OCI-M1 (cell line): ENCODE measurements at regions not wholly inside any gene's neighbourhood (a gene's known extent, or its start where the extent isn't known, plus 50 kb on each side); places are given as distances from the start of the nearest gene placed in this dataset.

Experiments
- DNase-seq: peaks from one replicate; lab custom pipeline; 2025; lab: John Stamatoyannopoulos, UW

DNA sequence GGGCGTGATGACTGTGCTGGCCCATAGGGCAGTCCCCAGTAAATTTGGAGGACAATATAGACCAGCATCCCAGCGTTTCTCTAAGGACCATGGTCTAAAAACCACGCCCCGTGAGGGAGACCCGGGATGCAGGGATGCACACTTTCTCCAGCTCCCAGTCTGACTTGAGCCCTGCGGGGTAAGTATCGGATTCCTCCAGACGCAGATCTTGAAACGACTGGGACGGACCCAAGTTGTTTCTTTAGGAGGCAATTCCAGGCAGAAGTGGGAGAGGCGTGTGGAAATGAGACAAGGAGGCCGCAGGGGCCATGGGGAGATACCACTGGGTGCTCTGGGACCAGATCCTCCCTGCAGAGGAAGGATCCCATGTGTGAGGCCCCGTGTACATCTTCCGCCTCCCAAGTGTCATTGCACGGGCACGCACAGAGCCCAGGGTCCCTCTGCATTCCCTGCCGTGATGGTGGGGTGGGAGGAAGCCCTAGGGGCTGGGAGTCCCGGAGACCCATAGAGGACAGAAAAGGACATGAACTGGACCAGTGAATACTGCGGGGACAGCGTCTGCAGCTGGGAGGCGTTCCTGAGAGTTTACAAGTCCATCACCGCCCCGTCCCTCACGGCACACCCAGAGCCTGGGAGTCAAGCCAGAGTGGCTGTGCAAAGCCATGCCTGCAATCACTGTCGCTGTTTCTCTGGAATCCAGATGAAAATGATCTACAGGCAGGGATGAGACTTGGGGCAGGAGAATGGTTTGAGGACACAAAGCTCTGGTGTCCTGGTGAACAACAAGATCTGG lies 522.9 kb downstream of the CDH26 start:
- DNase-seq: no peak

DNA sequence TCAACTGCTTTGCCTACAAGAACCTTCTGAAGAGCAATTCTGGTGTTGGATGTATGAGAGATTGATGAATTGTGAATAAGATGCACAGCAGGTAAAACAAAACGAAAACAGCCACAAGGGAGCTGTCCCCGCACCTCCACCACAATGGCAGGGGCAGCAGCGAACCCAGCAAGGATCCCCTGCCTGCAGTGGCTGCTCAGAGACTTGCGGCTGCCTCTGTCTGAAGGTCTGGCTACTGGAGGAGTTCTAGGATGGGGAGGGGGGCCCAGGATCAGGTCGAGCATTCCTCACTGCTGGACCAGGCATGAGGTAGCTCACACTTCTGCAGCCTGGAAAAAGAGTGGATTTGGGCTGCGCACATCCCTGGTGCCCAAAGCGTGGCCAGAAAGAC lies 523.5 kb downstream of the CDH26 start:
- DNase-seq: no peak

DNA sequence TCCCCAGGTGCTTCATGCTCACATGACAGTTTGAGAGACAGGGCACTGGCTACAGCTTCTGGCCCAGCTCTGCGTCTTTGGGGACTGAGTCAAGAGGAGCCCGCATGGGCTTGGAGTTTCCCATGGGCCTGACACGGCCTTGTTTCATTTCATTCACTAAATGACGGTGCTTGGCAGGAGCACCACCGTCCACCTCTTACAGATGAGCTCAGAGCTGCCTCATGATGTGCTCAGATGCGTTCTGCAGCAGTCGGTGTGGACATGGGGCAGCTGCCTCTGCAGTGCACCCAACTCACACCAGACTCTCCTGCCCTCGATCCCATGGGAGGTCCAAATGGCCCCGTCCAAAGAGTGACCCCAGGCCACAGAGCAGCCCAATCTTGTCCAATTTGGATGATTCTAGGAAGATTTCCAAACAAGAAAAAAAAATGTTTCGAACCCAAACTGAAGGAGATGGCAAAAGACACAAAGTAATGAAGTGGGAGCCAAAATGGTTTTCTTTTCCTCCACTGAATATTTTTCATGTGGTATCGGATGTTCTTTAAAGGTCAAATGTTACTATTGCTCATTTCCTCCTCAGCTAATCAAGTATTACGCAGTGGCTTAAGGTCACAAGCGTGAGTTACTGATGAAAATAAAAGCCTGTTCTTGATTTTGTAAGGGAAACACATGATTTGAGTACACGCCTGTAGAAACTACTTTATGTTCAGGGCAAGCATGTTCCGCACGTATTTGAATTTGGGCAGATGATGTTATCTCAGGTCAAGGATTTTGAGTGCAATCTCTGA lies 524.2 kb downstream of the CDH26 start:
- no peak for DNase-seq

DNA sequence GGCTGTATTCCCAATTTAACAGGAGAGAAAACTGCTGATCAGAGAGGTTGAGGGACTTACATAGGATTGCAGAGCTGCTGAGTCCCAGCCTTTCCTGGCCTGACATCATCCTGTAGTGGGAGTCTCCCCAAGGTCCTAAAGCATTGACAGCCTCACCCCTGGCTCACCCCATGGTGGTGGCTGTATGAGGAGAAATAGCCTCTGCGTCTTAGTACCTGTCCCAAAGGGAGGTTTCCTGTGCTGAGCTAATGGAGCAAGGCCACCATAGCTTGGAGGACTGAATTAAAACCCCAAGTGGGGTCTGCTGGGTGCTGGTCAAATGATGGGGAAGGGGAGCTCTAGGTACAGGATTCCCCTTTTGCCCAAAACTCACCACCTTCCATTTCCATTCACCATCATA lies 525.1 kb downstream of the CDH26 start:
- DNase-seq: no peak

DNA sequence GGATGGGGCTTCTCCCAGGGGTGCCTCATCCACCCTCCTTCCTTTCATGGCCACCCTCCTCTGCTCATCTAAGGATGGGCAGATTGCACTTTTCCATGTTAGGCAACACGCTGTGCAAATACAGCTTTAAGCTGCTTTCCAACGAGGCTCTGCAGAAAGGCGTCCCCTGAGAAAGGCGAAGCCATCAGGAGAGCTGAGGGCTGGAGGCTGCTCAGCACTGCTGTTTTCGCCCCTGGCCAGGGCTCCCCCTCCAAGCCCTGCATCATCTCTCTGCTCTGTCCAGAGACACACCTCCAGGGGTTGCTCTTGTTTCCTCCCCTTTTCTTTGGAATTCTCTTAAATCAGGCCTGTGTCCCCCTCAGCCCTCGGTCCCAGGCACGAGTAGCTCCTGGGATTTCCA lies 526.1 kb downstream of the CDH26 start:
- no peak for DNase-seq

DNA sequence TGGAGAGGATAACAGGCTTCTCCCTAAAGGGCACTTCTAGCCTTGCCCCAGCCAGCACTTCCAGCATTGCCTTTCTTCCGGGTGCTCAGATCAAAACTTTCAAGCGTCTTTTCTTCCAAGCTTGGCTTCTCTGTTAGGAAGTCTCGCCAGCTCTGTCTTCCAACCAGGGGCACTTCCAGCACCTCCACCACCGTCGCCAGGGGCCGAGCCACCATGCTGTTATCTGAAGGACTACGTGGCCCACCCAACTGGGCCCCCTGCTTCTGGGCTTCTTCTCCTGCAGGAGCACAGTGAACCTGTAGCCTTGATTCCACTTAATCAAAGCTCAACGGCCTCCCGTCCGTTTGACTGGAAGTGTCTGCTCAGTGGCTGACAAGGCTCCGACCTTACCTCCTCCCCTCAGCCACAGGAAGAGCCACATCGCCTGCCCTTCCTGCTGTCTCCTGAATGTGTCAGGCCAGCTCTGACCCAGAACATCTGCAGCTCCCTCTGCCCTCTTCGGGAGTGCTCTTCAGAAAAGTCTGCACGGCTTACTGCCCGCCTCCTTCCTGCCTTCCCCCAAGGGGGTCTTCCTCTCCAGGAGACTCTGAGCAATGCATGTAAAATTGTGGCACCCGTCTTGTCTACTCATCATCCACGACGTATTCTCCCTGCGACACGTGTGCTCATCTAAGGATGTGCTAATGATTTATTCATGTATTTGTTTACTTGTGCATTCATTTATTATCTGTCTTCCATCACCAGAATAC lies 527.0 kb downstream of the CDH26 start:
- no peak for DNase-seq

DNA sequence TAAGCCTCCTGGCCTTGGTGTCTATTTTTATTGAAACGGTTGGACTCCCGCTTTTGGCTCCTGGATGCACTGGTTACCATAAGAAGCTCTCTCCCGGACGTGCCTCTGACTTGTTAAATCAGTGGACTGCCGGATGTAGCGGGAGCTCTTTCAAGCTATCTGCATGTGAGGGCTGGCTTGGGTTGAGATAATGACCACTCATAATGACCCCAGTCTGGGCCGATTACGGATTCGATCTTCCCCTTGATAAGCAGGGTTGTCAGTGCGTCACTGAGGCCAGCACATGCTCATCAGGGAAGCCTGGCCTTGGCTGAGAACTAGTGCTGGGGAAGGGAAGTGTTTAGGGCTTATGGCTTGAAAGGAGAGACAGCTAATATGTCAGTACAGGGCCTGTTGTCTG lies 528.1 kb downstream of the CDH26 start:
- no peak for DNase-seq

DNA sequence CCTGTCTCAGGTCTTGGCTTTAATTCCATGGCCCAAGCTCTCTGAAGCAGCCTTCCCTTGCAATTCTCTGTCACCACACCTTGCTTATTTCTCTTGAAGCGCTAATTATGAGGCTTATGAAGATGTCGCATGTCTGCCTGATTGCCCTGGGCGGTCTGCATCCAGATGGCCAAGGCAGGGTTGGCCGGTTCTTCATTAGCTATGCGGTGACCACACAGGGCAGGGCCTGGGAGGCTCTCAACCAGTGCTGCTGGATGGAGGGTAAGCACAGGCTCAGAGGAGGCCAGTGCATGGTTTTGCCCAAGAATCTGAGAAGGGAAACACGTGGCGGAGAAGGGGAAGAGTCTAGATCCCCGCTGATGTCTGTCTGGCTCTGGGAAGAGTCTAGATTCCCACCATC lies 528.7 kb downstream of the CDH26 start:
- DNase-seq: no peak

DNA sequence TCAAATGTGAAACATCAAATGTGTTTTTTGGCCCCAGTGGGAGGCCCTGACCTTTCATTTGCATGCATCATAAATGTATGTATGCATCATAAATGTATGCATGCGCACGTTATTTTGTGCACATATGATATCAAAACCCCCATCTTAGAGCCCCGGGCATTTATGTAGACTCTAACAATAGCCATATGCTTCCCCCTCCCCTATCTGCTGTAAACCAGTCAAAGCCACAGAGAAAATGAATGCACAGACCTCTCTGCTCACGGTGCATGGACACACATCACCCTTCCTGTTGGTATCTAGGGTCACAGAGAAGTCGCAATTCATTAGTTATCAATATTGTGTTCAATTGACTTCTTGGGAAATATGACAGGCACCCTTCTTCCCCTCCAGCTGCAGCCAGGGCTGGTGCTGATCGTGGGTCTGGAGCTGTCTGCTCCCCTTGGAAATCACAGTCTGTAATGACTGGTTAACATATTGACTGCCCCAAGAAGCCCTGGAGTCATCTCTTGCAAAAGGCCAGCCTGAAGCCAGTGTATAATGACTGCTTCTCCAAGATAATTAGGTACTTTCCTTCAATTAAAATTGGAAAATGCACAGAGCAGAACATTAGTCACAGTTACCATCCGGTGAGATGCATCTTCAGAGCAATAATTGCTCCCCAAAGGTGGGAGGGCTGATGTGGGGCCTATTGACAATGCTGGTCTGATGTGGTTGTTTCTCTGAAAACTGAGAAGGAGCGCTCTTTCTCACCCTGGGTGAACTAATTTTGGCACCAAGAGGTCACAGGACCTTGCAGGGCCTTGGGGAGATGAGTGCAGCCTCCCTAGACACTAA lies 532.2 kb downstream of the CDH26 start:
- no peak for DNase-seq

DNA sequence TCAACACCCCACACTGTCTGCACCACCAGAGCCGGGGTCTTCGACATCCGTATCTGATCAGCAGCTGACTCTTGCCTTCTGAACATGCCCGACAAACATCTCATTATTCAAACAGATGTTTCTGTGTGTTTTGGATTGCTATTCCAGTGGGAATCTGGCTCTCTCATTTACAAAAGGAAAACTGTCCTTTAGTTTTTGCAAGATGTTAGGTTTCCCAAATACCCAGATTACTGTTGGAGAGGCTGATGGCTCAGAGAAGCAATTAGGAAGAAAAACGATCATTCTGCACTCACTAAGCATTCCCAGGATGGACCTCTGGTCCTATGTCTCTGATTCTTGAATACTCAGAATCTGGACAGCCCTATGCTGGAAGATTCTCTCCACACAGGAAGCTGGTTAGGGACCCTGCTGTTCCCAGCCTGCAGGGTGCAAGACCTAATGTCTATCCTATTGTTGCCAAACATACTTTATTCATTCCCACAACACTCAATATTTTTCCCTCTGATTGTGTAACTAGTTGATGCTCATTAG lies 532.9 kb downstream of the CDH26 start:
- DNase-seq: no peak

DNA sequence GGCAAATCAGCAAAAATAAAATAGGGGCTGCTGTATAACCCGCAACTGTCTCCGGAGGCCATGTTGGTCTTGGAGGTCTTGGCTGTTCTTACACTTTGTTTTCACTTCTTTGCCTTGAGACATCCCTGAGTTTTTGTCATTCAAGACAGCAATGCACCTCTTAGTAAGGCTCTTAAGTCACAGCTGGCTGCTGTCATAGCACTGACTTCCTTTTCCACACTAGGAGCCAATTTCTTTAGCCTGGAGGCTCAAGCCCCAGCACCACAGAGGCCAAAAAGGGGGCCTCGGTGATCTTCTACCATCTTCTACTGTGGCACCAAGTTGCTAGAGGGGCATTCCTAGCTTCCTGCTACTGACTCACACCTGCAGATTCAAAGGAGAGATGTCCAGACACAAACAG lies 536.3 kb downstream of the CDH26 start:
- DNase-seq: no peak

DNA sequence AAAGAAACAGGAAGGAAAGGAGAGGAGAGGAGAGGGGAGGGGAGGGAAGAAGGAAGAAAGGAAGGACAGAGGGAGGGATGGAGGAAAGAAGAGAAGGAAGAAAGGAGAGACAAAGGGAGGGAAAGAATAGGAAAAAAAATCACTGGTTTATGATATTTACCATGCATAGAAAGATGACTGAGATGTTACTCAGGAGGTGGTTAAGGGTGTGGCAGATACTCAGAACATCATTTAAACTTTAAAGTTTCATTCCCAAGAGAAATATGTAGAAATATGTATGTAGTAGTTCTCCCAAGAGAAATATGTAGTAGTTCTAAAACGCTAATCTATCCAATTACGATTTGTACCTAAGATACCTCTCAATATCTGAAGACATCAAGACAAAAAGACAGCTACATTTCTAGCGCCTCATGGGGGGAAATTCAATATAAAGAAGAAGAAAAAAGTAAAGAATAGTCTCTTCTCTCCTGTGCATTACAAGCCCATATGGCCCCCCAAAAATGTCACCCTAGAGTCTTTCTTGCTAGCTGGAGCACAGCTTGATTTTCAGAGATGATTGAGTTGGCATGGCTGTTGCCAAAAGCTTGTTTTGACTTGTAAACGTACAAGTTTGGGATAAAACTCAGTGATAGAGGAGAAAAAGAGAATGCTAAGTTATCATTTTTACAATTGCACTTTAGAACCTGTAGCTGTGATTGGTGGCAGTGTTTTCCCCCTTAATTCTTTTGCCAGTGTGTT lies 539.2 kb downstream of the CDH26 start:
- no peak for DNase-seq

DNA sequence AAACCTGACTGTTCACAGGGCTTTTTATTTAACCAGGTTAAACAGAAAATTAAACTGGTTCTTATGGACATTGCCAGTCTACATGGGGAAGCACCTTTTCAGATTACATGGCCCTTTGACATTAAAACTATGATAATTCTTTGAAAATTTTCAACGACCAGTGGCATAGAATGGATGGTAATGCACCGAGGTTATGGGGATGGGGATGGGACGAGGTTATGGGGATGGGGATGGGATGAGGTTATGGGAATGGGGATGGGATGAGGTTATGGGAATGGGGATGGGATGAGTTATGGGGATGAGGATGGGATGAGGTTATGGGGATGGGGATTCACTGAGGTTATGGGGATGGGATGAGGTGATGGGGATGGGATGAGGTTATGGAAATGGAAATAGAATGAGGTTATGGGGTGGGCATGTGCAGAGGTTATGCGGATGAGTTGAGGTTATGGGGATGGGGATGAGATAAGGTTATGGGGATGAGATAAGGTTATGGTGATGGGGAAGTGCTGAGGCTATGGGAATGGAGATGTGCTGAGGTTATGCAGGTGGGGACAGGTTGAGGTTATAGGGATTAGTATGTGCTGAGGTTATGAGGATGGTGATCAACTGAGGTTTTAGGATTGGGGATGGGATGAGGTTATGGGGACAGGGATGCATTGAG lies 541.9 kb downstream of the CDH26 start:
- no peak for DNase-seq

DNA sequence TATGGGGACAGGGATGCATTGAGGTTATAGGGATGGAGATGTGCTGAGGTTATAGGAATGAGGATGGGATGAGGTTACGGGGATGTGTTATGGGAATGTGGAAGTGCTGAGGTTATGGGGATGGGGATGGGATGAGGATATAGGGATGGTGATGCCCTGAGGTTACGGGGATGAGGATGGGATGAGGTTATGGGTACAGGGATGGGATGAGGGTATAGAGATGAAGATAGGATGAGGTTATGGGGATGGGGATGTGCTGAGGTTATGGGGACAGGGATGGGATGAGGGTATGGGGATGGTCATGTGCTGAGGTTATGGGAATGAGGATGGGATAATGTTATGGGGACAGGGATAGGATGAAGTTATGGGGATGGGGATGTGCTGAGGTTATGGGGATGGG lies 542.8 kb downstream of the CDH26 start:
- DNase-seq: no peak

DNA sequence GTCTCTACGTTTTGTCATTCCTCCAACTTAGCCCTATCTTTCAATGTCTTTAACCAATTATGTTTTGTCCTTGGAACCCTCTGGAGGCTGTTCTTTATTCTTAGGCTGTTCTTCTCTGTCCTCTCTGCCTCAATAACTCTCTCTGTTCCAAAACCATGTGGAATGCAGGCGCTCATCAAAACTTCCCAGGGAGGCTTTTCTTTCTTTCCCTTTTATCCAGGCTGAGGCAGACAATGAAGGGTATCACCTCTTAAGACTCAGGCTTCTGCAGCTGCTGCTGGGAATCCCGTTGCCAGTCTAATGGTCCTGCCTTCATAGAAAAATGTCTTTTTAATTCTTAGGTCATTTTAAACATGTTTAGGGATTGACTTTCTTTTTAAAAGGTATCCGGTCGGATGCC lies 544.7 kb downstream of the CDH26 start:
- no peak for DNase-seq

DNA sequence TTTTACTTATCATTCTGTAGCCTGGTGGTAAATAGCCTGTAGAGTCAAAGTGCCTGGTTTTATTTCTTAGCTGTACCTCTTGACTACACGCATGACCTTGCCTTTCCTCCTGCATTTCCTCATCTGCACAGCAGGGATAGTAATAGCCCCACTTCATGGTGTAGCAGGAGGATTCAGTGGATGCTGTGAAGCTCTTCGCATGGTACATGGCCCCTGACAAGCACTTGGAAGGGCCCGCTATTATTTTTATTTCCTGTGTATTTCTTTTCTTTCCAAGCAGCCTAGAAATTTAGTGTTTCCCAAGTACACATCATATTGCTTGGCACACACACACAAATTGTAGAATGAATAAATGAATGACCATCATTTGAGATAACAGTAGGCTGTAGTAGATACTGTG lies 547.2 kb downstream of the CDH26 start:
- no peak for DNase-seq

DNA sequence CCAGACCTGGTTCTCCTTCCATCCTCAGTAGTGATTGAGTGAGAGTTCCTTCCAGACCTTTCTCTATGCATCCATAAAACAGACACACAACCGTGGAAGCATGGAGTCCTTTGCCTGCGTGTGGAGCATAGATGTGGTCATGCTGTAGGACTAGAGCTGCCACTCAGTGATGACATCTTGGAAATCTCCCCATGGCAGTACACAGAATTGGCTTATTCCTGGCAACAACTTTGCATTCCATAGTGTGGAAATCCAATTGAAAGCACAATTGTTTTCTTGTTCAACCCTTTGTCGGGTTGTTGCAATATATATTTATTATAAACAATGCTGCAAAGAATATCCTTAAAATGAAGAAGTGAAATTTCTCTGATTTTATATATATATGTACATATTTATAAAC lies 547.8 kb downstream of the CDH26 start:
- no peak for DNase-seq

DNA sequence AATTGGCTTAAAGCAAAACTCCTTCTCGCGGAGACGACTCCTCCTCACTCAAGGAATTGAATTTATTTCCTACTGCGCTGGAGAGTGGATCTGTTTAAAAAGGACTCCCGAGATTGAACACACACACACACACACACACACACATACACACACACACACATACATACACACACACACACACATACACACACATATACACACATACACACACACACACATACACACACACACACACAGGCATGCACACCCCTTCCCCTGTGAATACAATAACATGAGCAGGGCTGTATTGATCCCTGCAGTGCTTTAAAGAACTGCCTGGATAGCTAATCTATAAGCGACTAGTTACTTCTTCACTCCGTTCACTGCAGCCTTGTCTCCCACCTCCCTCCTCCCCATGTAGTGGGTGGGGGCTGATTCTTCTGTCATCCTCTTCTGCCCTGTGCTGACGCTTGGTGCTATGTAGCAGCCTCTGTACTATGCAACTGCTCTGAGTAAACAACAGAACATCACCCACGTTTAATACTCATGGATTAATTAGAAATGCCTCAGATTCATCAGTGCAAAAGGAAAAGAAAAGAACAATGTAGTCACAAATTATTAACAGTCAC lies 549.0 kb downstream of the CDH26 start:
- DNase-seq: no peak

DNA sequence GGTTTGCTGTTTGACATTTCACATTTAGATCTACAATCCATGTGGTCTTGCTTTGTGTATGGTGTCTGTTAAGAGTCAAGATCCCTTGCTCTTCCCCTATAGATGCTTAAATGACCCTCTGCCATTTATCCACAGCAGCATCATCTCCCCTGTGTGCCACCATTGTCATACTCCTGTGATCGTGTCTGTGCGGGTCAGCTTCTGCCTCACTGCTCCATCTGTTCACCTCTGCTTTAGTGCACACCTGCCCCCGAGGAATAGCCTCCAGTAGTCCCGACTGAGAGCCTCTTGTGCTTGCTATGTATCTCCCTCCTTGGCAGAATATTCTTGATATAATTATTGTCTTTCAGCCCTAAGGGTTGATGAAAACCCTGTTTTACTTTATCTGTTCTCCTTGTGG lies 551.2 kb downstream of the CDH26 start:
- no peak for DNase-seq

DNA sequence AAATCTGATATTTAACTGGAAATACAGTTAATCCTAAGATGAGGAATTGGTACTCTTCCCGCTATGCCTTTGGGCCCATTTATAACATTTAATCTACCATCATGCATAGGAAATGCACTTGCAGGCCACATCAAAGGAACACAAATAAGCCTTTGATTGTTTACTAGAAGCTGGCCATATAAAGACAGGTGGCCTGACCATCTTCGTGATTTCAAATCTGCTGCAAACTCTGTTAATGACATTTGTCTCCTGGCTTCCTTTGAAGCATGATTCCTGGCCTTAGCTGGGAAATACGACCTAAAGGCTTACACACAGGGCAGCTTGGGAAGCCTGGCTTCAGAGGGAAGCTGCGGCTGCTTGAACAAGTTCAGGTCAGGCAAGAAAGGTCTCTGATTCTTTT lies 552.1 kb downstream of the CDH26 start:
- no peak for DNase-seq
